ENCODE measurements at regions not wholly inside any gene's neighbourhood (a gene's known extent, or its start where the extent isn't known, plus 50 kb on each side); places are given as distances from the start of the nearest gene placed in this dataset.

DNA sequence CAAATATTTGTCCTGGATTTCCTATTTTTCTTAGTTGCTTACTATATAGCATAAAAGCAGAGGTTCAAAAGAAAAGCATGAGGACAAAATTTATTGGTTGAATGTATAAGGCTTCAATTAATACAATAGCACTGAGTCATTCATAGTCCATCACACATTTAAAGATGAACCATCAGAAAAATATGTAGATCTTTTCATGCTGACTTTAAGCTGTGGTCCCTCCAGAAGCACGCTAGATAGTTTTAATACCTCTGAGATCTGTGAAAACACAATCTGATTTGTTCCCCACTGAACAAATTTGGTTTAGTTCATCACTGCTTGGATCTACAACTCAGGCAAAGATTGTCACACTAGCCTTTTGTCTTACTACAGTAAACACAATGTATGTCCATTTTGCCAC is 377.2 kb upstream of the ANXA10 start:
- TF ChIP-seq TAF1 (IDR thresholded peaks at IDR 0.05; ENCODE audit: low read depth, low read length): no peak
- TF ChIP-seq POLR2AphosphoS5 (IDR thresholded peaks at IDR 0.05; ENCODE audit: low read depth, low read length): no peak
- TF ChIP-seq POLR2A (IDR thresholded peaks at IDR 0.05; ENCODE audit: low read depth, low read length): no peak
- TF ChIP-seq SPI1 (IDR thresholded peaks at IDR 0.05; ENCODE audit: low read depth, low read length): no peak
- no peak for TF ChIP-seq POU2F2 (IDR thresholded peaks at IDR 0.05; ENCODE audit: low read depth, low read length)
- TF ChIP-seq PAX5 (IDR thresholded peaks at IDR 0.05; ENCODE audit: insufficient read depth, low read length, severe bottlenecking): no peak

All from GM12891 (cell line).